ENCODE measurements at regions not wholly inside any gene's neighbourhood (a gene's known extent, or its start where the extent isn't known, plus 50 kb on each side); places are given as distances from the start of the nearest gene placed in this dataset.

DNA sequence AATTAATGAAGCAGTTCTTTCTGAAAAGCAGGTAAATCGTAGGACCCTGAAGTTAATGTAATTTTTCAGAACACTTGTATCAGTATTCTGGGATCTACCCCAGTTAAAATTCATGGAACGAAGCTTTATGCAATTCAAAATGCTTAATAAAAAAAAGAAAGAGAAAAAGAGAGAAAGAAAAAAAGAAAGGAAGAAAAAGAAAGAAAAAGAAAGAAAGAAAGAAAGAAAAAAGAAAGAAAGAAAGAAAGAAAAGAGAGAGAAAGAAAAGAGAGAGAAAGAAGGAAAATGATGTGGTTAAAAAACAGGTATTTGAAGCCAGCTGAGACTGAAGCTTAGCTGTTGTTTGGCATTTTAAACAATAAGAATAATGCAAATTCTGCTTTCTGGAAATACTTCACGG is 427.4 kb upstream of the AKR1E2 start:
- no peak for DNase-seq
- Histone ChIP-seq H3K9ac (ENCODE audit: low read depth, low read length) (no peak overlapping the region), H3K9me3 (ENCODE audit: insufficient read depth, low read length, severe bottlenecking) (no peaks in the 10 kb centered on the region), H3K27ac (ENCODE audit: low read length) (no peak overlapping the region), H4K20me1 (ENCODE audit: insufficient read depth, low read length) (no peaks in the 10 kb centered on the region), H3K27me3 (ENCODE audit: insufficient read depth, low read length, poor library complexity) (no peaks in the 10 kb centered on the region), H2AFZ (ENCODE audit: low read depth, low read length) (no peak overlapping the region), H3K4me3 (ENCODE audit: low read depth in 1 of 2, low read length in 2 of 2) (no peak overlapping the region), H3K79me2 (ENCODE audit: insufficient read depth, low read length) (no peaks in the 10 kb centered on the region), H3K4me2 (ENCODE audit: insufficient read depth, low read length) (no peak overlapping the region), H3K36me3 (ENCODE audit: insufficient read depth, low read length) (no peaks in the 10 kb centered on the region), H3K4me1 (ENCODE audit: insufficient read depth, low read length) (no peaks in the 10 kb centered on the region)
- no peak for TF ChIP-seq EZH2 (IDR thresholded peaks at IDR 0.05; ENCODE audit: borderline replicate concordance, low read depth, low read length, severe bottlenecking)
- TF ChIP-seq, protein P1, sequence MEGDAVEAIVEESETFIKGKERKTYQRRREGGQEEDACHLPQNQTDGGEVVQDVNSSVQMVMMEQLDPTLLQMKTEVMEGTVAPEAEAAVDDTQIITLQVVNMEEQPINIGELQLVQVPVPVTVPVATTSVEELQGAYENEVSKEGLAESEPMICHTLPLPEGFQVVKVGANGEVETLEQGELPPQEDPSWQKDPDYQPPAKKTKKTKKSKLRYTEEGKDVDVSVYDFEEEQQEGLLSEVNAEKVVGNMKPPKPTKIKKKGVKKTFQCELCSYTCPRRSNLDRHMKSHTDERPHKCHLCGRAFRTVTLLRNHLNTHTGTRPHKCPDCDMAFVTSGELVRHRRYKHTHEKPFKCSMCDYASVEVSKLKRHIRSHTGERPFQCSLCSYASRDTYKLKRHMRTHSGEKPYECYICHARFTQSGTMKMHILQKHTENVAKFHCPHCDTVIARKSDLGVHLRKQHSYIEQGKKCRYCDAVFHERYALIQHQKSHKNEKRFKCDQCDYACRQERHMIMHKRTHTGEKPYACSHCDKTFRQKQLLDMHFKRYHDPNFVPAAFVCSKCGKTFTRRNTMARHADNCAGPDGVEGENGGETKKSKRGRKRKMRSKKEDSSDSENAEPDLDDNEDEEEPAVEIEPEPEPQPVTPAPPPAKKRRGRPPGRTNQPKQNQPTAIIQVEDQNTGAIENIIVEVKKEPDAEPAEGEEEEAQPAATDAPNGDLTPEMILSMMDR (IDR thresholded peaks at IDR 0.05; ENCODE audit: borderline replicate concordance, extremely low read depth, low read length, poor library complexity, severe bottlenecking), result no peak
- no peak for ATAC-seq (ENCODE audit: insufficient read depth, low read depth)

DNA sequence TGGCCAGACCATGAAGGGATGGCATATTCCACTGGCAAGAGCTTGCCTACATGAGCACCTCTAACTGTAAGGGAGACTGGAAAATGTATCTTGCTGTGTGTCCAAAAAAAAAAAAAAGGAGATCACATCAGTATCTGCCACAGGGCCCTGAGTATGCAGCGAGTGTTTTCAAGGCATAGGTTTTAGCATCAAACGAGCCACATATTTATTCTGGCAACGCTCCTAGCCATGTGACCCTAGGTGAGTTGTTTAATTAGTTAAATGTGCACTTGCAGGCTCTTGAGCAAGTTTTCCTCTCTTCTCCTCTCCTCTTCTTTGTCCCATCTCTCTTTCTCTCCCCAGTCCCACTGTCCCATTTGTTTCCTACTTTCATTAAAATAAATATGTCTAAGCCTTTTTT is 428.7 kb upstream of the AKR1E2 start:
- Histone ChIP-seq H3K4me1 (ENCODE audit: insufficient read depth, low read length) (no peaks in the 10 kb centered on the region), H3K27me3 (ENCODE audit: insufficient read depth, low read length, poor library complexity) (no peaks in the 10 kb centered on the region), H3K9me3 (ENCODE audit: insufficient read depth, low read length, severe bottlenecking) (no peaks in the 10 kb centered on the region), H3K4me3 (ENCODE audit: low read depth in 1 of 2, low read length in 2 of 2) (no peak overlapping the region), H3K36me3 (ENCODE audit: insufficient read depth, low read length) (no peaks in the 10 kb centered on the region), H4K20me1 (ENCODE audit: insufficient read depth, low read length) (no peaks in the 10 kb centered on the region), H3K4me2 (ENCODE audit: insufficient read depth, low read length) (no peak overlapping the region), H3K79me2 (ENCODE audit: insufficient read depth, low read length) (no peaks in the 10 kb centered on the region), H3K9ac (ENCODE audit: low read depth, low read length) (no peak overlapping the region), H2AFZ (ENCODE audit: low read depth, low read length) (no peak overlapping the region), H3K27ac (ENCODE audit: low read length) (no peak overlapping the region)
- no peak for DNase-seq
- TF ChIP-seq, protein P1 (IDR thresholded peaks at IDR 0.05; ENCODE audit: borderline replicate concordance, extremely low read depth, low read length, poor library complexity, severe bottlenecking), result no peak
- no peak for TF ChIP-seq EZH2 (IDR thresholded peaks at IDR 0.05; ENCODE audit: borderline replicate concordance, low read depth, low read length, severe bottlenecking)
- no peak for ATAC-seq (ENCODE audit: insufficient read depth, low read depth)

DNA sequence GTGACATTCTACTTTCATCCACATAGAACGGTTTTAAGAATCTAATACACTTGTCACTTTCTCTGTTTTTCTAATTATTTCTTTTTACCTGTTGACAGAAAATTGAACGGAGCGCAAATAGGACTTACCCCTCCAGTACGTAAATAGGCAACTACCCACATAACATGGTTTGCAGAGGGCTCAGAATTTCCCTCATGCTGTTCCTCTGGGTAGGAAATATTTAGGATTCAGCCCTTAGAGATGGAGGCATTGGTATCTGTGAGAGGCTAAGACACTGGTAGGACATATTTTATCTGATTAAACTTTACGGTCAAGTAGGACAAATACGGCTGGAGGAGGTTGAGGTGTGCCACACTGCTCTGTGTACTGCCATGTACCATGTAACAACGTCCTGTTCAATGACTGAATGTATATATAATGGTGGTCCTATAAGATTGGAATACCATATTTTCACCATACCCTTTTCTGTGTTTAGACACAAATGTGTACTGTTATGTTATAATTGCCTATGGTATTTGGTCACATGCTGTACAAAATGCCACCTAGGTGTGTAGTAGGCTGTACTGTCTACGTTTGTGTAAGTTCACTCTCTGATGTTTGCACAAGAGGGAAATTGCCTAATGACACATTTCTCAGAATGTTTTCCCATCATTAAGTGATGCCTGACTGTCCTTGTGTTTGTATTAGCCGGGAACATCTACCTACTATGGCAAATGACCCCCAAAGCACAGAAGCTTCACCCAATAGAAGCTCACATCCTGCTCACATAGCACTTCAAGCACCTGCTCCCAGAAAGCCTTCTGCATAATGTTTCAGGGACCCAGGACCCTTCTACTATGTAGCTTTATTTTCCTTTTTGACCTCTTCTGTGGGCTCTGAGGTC is 429.4 kb upstream of the AKR1E2 start:
- no peak overlapping the region for H3K27ac ChIP-seq (ENCODE audit: low read length)
- H4K20me1 ChIP-seq (ENCODE audit: insufficient read depth, low read length), result no peaks in the 10 kb centered on the region
- ATAC-seq (ENCODE audit: insufficient read depth, low read depth) (no peak), DNase-seq (no peak)
- H3K9ac ChIP-seq (ENCODE audit: low read depth, low read length), result no peak overlapping the region
- no peak for TF ChIP-seq EZH2 (IDR thresholded peaks at IDR 0.05; ENCODE audit: borderline replicate concordance, low read depth, low read length, severe bottlenecking)
- TF ChIP-seq, protein P1 (IDR thresholded peaks at IDR 0.05; ENCODE audit: borderline replicate concordance, extremely low read depth, low read length, poor library complexity, severe bottlenecking), result no peak
- H3K79me2 ChIP-seq (ENCODE audit: insufficient read depth, low read length), result no peaks in the 10 kb centered on the region
- H3K36me3 ChIP-seq (ENCODE audit: insufficient read depth, low read length), result no peaks in the 10 kb centered on the region
- no peak overlapping the region for H3K4me3 ChIP-seq (ENCODE audit: low read depth in 1 of 2, low read length in 2 of 2)
- no peaks in the 10 kb centered on the region for H3K27me3 ChIP-seq (ENCODE audit: insufficient read depth, low read length, poor library complexity)
- H3K4me1 ChIP-seq (ENCODE audit: insufficient read depth, low read length), result no peaks in the 10 kb centered on the region
- H3K4me2 ChIP-seq (ENCODE audit: insufficient read depth, low read length), result no peak overlapping the region
- no peak overlapping the region for H2AFZ ChIP-seq (ENCODE audit: low read depth, low read length)
- no peaks in the 10 kb centered on the region for H3K9me3 ChIP-seq (ENCODE audit: insufficient read depth, low read length, severe bottlenecking)

Measured in DND-41 (cell line).